ENCODE measurements at regions not wholly inside any gene's neighbourhood (a gene's known extent, or its start where the extent isn't known, plus 50 kb on each side); places are given as distances from the start of the nearest gene placed in this dataset.
"Not testable (repeated sequence)": the region's sequence is repeated elsewhere in the genome, so short reads cannot be mapped to it uniquely, and the experiment has no call there.

- H3K27me3 ChIP-seq (ENCODE audit: low read depth) = no peaks in the 10 kb centered on the region
- H3K9me3 ChIP-seq = no peaks in the 10 kb centered on the region
- no peaks in the 10 kb centered on the region for H3K36me3 ChIP-seq (replicated peaks)
- peaks cover 11% of the 10 kb centered on the region for H3K4me1 ChIP-seq
- no peak overlapping the region for H3K4me3 ChIP-seq
- in situ Hi-C loops (cut with MboI; ENCODE audit: low sequenced_read_pairs) = no loop called here
- no peak for DNase-seq (ENCODE audit: low spot score in 2 of 2)
These were observed 632.9 kb downstream of the EPHA3 start for GRCh38 chr3:89740080-89740880.

DNA sequence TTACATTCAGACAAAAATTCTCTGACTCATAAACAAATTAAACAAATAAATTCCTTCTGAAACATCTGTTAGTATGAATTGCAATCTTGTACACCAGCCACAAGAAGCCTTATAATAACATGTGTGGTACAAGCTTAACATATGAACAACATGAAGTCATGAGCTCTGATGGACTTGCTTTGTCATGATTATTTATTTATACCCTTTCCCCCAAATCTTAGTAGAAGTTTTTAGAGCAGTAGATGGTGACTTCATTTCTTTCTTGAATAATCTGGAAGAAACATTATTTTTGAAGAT, 633.4 kb downstream of the EPHA3 start:
- no peak overlapping the region for H3K4me3 ChIP-seq
- no peaks in the 10 kb centered on the region for H3K9me3 ChIP-seq
- no peak for DNase-seq (ENCODE audit: low spot score in 2 of 2)
- in situ Hi-C loops (cut with MboI; ENCODE audit: low sequenced_read_pairs) = no loop called here
- H3K4me1 ChIP-seq = peaks cover 11% of the 10 kb centered on the region
- no peaks in the 10 kb centered on the region for H3K27me3 ChIP-seq (ENCODE audit: low read depth)
- no peaks in the 10 kb centered on the region for H3K36me3 ChIP-seq (replicated peaks)

DNA sequence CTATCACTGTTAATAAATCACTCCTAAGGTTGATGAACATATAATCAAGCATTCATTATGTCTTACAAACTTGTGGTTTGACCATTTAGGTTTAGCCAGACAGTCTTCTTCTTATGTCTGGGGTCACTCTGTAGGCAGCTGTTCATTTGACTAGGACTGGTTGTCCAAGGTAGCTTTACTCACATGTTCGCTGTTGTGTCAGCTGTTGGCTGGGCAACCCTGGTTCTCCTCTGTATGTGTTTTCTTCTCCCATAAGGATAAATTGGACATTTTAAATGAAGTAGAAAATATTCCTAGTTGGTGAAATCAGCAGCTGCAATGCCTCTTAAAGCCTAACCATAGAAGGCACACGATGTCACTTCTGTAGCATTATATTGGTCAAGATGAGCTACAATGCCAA, 635.1 kb downstream of the EPHA3 start:
- Histone ChIP-seq H3K27me3 (ENCODE audit: low read depth) (no peaks in the 10 kb centered on the region), H3K4me1 (no peaks in the 10 kb centered on the region; the same call in 1 of the 2 replicates), H3K36me3 (replicated peaks) (no peaks in the 10 kb centered on the region), H3K9me3 (no peaks in the 10 kb centered on the region), H3K4me3 (no peak overlapping the region)
- in situ Hi-C loops (cut with MboI; ENCODE audit: low sequenced_read_pairs) = no loop called here
- DNase-seq (ENCODE audit: low spot score in 2 of 2) = no peak

- H3K4me3 ChIP-seq; H3K27me3 ChIP-seq (ENCODE audit: low read depth); in situ Hi-C loops (cut with MboI; ENCODE audit: low sequenced_read_pairs); H3K9me3 ChIP-seq; H3K36me3 ChIP-seq (replicated peaks); DNase-seq (ENCODE audit: low spot score in 2 of 2); H3K4me1 ChIP-seq: not testable (repeated sequence)
These were observed 640.3 kb downstream of the EPHA3 start for GRCh38 chr3:89747541-89748278.

GRCh38 chr3:89762405-89762804, 655.0 kb downstream of the EPHA3 start:
- peak; percentile 44 to 53 for DNase-seq (ENCODE audit: low spot score in 2 of 2)
- no peaks in the 10 kb centered on the region; the same call in 1 of the 2 replicates for H3K36me3 ChIP-seq (replicated peaks)
- no peaks in the 10 kb centered on the region for H3K27me3 ChIP-seq (ENCODE audit: low read depth)
- in situ Hi-C loops (cut with MboI; ENCODE audit: low sequenced_read_pairs) = no loop called here
- no peaks in the 10 kb centered on the region for H3K9me3 ChIP-seq
- H3K4me1 ChIP-seq = peaks cover 18% of the 10 kb centered on the region
- no peak overlapping the region for H3K4me3 ChIP-seq

DNA sequence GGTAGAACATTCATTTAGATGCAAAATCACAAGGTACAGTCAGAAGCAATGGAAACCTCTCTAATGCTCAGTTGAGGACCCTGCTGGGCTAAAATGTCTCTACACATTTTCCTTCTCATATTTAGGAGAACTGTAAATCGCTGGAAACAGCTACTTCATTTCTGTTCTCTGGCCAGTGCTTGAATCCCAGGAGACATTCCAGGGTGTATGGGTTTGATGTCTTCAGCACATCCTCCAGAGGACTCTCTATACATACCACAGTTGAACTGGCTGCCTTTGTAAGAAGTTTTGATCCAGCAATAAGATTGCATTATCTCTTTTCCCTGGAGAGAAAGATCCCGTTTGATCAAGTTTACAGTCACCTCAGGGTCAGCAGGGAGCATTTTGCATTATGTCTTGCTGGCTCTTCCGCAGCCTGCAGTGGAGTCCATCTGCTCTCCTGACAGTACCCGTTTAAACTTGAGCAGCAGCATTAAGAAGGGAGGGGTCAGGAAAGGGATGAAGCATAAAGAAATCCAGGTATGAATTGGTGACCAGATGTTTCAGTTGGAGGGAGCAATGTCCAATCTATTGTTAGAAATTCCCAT, 676.0 kb downstream of the EPHA3 start:
- 0 out of 2 replicates have a peak, but pooled peaks cover 2% of the 10 kb centered on the region for H3K4me1 ChIP-seq
- in situ Hi-C loops (cut with MboI; ENCODE audit: low sequenced_read_pairs) = no loop called here
- H3K9me3 ChIP-seq = no peaks in the 10 kb centered on the region
- no peak overlapping the region for H3K4me3 ChIP-seq
- no peaks in the 10 kb centered on the region for H3K36me3 ChIP-seq (replicated peaks)
- no peak for DNase-seq (ENCODE audit: low spot score in 2 of 2)
- no peaks in the 10 kb centered on the region for H3K27me3 ChIP-seq (ENCODE audit: low read depth)

DNA sequence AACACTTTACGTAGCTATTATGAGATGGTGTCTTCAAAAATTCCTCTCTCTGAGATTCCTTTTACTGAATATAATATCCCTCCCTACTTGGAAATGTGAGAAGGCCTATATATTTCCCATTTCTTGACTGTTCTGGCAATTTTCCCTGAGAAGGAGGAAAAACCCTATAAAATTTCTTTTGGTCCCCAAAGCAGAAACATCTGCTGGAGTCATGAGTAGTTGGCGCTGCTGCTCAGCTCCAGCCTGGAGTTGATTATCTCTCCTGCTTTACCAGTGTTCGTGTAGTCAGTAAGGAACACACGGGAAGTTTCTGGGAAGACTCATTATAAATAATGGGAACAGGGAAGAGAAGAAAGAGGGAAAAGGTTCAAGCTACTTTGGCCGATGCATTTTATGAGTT, 680.1 kb downstream of the EPHA3 start:
- DNase-seq (ENCODE audit: low spot score in 2 of 2) = no peak
- H3K4me3 ChIP-seq = no peak overlapping the region
- in situ Hi-C loops (cut with MboI; ENCODE audit: low sequenced_read_pairs) = no loop called here
- no peaks in the 10 kb centered on the region for H3K27me3 ChIP-seq (ENCODE audit: low read depth)
- 0 out of 2 replicates have a peak, but pooled peaks cover 2% of the 10 kb centered on the region for H3K4me1 ChIP-seq
- H3K9me3 ChIP-seq = no peaks in the 10 kb centered on the region
- no peaks in the 10 kb centered on the region for H3K36me3 ChIP-seq (replicated peaks)

DNA sequence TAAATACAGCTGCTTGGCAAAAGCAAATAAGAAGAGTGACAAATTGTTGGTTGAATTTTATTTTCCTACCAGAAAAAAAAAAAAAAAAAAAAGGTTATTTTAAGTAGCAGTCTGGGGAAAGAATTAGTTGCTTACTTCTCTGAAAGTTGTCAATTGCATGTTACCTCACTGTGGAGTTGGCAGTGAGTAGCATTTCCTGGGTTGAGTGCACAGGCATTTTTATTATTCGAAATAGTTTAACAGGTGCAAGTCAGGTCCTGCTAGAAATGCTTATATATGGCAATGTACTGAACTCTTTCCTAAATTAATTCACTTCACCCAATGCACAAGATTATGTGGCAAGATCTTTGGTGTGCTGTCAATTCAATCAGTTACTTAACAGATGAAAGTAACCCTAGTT, 680.6 kb downstream of the EPHA3 start:
- 0 out of 2 replicates have a peak, but pooled peaks cover 2% of the 10 kb centered on the region for H3K4me1 ChIP-seq
- no peaks in the 10 kb centered on the region for H3K9me3 ChIP-seq
- no peak for DNase-seq (ENCODE audit: low spot score in 2 of 2)
- H3K4me3 ChIP-seq = no peak overlapping the region
- H3K27me3 ChIP-seq (ENCODE audit: low read depth) = no peaks in the 10 kb centered on the region
- no peaks in the 10 kb centered on the region for H3K36me3 ChIP-seq (replicated peaks)
- in situ Hi-C loops (cut with MboI; ENCODE audit: low sequenced_read_pairs) = no loop called here

DNA sequence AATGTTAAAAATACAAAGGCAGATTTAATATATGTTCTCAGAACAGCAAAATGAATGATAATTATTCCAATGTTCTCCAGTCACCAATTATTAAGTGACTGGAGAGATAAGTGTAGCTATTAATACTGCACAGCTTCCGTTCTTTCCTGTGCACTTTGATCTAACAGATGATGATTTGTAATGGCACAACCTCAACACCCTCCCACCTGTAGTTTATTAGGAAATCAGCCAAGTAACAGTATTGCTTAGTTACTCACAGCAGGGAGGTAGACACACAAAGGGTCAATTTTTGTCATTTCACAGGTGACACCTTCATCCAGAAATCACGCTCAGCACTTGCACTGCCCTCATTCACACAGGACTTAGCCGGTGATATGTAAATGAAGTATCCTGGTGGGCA, 688.1 kb downstream of the EPHA3 start:
- Histone ChIP-seq H3K36me3 (replicated peaks) (no peaks in the 10 kb centered on the region), H3K4me1 (no peaks in the 10 kb centered on the region), H3K4me3 (no peak overlapping the region), H3K9me3 (no peaks in the 10 kb centered on the region), H3K27me3 (ENCODE audit: low read depth) (no peaks in the 10 kb centered on the region)
- in situ Hi-C loops (cut with MboI; ENCODE audit: low sequenced_read_pairs) = no loop called here
- no peak for DNase-seq (ENCODE audit: low spot score in 2 of 2)

GRCh38 chr3:89802881-89803280, 695.5 kb downstream of the EPHA3 start:
- DNase-seq (ENCODE audit: low spot score in 2 of 2) = peak in 1 of 2 experiments; percentile 71
- Histone ChIP-seq H3K9me3 (peaks cover 4% of the 10 kb centered on the region; the same call in 1 of the 2 replicates), H3K4me3 (no peak overlapping the region), H3K36me3 (replicated peaks) (no peaks in the 10 kb centered on the region), H3K27me3 (ENCODE audit: low read depth) (no peaks in the 10 kb centered on the region), H3K4me1 (peaks cover 46% of the 10 kb centered on the region)
- in situ Hi-C loops (cut with MboI; ENCODE audit: low sequenced_read_pairs) = no loop called here

GRCh38 chr3:89803711-89804110, 696.3 kb downstream of the EPHA3 start:
- DNase-seq (ENCODE audit: low spot score in 2 of 2) = peak in 1 of 2 experiments; percentile 92
- no peak overlapping the region for H3K4me3 ChIP-seq
- H3K27me3 ChIP-seq (ENCODE audit: low read depth) = no peaks in the 10 kb centered on the region
- H3K4me1 ChIP-seq = peaks cover 46% of the 10 kb centered on the region
- in situ Hi-C loops (cut with MboI; ENCODE audit: low sequenced_read_pairs) = no loop called here
- no peaks in the 10 kb centered on the region for H3K36me3 ChIP-seq (replicated peaks)
- H3K9me3 ChIP-seq = peaks cover 11% of the 10 kb centered on the region

GRCh38 chr3:89806166-89806565, 698.7 kb downstream of the EPHA3 start:
- Histone ChIP-seq H3K36me3 (replicated peaks) (no peaks in the 10 kb centered on the region), H3K9me3 (peaks cover 11% of the 10 kb centered on the region), H3K27me3 (ENCODE audit: low read depth) (no peaks in the 10 kb centered on the region), H3K4me3 (no peak overlapping the region), H3K4me1 (peaks cover 46% of the 10 kb centered on the region)
- DNase-seq (ENCODE audit: low spot score in 2 of 2) = no peak
- in situ Hi-C loops (cut with MboI; ENCODE audit: low sequenced_read_pairs) = no loop called here

GRCh38 chr3:89808680-89809197, 701.3 kb downstream of the EPHA3 start:
- Histone ChIP-seq H3K4me3 (no peak overlapping the region), H3K9me3 (peaks cover 11% of the 10 kb centered on the region), H3K4me1 (peaks cover 35% of the 10 kb centered on the region), H3K36me3 (replicated peaks) (no peaks in the 10 kb centered on the region), H3K27me3 (ENCODE audit: low read depth) (no peaks in the 10 kb centered on the region)
- no peak for DNase-seq (ENCODE audit: low spot score in 2 of 2)
- in situ Hi-C loops (cut with MboI; ENCODE audit: low sequenced_read_pairs) = no loop called here

DNA sequence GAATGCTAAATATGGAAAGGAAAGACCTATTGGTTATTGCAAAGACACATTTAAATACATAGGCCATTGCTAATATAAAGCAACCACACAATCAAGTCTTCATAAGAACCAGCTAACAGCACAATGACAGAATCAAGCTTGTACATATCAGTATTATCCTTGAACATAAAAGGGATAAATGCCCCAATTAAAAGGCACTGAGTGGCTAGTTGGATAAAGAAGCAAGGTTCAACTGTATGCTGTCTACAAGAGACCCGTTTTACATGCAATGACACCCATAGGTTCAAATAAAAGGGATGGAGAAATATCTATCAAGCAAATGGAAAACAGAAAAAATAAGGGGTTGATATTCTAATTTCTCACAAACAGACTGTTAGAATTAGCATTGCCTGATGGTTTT, 706.1 kb downstream of the EPHA3 start:
- H3K9me3 ChIP-seq = peaks cover under 1% of the 10 kb centered on the region

More for the DNA sequence above, 706.1 kb downstream of the EPHA3 start:
- Histone ChIP-seq H3K4me3 (no peak overlapping the region), H3K27me3 (ENCODE audit: low read depth) (no peaks in the 10 kb centered on the region), H3K36me3 (replicated peaks) (no peaks in the 10 kb centered on the region), H3K4me1 (no peaks in the 10 kb centered on the region)
- DNase-seq (ENCODE audit: low spot score in 2 of 2) = no peak
- in situ Hi-C loops (cut with MboI; ENCODE audit: low sequenced_read_pairs) = no loop called here

Data from HAP-1 (cell line).